ENCODE measurements at regions not wholly inside any gene's neighbourhood (a gene's known extent, or its start where the extent isn't known, plus 50 kb on each side); places are given as distances from the start of the nearest gene placed in this dataset.

- no peak overlapping the region for H3K4me3 ChIP-seq (ENCODE audit: low read depth, low read length)
- no peak for DNase-seq (ENCODE audit: low read depth)
- no peak for TF ChIP-seq CTCF (IDR thresholded peaks at IDR 0.05; ENCODE audit: insufficient read depth, low read depth, low read length, missing control alignments)
Observed at GRCh38 chr6:56299916-56300315, 52.5 kb upstream of the COL21A1 start.

GRCh38 chr6:56297022-56297989 is 49.9 kb upstream of the COL21A1 start:
- no peak for TF ChIP-seq CTCF (IDR thresholded peaks at IDR 0.05; ENCODE audit: insufficient read depth, low read depth, low read length, missing control alignments)
- no peak overlapping the region for H3K4me3 ChIP-seq (ENCODE audit: low read depth, low read length)
- DNase-seq (ENCODE audit: low read depth) = no peak

All from GM12865 (cell line).